LNCaP clone FGC (cell line): ENCODE measurements at regions not wholly inside any gene's neighbourhood (a gene's known extent, or its start where the extent isn't known, plus 50 kb on each side); places are given as distances from the start of the nearest gene placed in this dataset.

Experiments
- DNase-seq: peaks from one replicate; pipeline ENCODE4 v3.0.0-alpha.2; 2011; ENCODE audit warnings: low read depth
- H3K4me3 ChIP-seq: 2 replicates; pipeline ENCODE4 v1.5.1; 2011; ENCODE audit warnings: mild to moderate bottlenecking, low read depth, low read length, control low read depth
- TF ChIP-seq, protein P1 (sequence below): IDR thresholded peaks from 2 replicates; pipeline ENCODE4 v1.5.1; 2012; ENCODE audit warnings: mild to moderate bottlenecking; ENCODE audit not compliant: control insufficient read depth, insufficient read depth; ENCODE audit errors: extremely low read depth

DNA sequence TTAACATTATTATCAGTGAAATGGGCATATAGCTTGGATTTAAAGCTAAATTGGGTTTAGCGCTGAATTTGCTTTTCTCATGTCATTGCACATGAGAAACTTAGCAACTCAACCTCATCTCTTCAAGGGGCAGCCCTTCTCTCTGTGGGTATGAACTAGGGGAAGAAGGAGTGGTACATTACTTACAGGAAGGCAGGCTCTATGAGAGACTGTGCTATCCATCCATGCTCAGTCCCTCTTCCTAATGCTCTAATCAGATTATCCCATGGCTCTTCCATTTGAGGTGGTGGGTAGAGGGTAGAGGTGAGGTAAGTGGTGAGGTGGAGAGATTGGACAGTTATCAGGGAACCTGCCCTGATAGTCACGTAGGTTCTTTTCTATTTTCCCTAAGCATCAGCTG lies 343.7 kb upstream of the NOVA1 start:
- TF ChIP-seq, protein P1, sequence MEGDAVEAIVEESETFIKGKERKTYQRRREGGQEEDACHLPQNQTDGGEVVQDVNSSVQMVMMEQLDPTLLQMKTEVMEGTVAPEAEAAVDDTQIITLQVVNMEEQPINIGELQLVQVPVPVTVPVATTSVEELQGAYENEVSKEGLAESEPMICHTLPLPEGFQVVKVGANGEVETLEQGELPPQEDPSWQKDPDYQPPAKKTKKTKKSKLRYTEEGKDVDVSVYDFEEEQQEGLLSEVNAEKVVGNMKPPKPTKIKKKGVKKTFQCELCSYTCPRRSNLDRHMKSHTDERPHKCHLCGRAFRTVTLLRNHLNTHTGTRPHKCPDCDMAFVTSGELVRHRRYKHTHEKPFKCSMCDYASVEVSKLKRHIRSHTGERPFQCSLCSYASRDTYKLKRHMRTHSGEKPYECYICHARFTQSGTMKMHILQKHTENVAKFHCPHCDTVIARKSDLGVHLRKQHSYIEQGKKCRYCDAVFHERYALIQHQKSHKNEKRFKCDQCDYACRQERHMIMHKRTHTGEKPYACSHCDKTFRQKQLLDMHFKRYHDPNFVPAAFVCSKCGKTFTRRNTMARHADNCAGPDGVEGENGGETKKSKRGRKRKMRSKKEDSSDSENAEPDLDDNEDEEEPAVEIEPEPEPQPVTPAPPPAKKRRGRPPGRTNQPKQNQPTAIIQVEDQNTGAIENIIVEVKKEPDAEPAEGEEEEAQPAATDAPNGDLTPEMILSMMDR = no peak
- DNase-seq = no peak

DNA sequence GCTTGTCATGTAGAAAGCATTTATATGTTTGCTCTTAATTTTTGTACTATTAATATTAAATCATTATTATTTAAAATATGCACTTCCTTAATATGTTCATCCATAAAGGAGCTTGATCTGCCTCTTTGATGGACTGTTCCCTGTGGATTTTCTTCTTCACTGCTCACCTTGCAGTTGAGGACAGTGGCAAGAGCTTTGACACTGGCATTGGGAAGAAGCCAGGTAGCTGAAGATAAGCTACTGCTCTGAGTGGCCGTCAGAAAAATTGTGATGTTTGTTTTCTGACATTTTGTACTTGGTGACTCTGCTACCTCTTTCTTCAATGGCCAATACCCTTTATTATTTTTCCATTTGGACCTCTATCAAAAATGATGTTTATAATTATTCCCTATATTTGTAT lies 349.4 kb upstream of the NOVA1 start:
- H3K4me3 ChIP-seq = no peak overlapping the region
- DNase-seq = no peak
- TF ChIP-seq, protein P1 = no peak

More for the DNA sequence above, 343.7 kb upstream of the NOVA1 start:
- no peak overlapping the region for H3K4me3 ChIP-seq

DNA sequence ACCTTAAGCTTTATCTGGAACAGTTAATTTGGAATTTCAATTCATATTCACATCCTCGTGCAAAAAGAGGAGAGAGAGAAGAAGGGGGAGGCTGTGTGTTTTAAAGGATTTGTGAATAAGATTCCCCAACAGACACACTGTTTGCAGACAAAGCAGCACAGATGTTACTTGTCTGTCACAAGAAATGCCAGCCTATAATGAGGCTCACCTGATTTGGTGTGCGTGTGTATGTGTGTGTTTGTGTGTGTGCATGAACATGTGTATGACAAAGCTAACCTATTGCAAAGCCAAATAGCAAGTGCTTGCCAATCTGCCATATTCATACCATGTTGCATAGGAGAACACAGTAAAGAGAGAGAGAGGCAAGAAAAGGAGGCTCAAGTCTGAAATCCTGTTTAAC lies 361.6 kb upstream of the NOVA1 start:
- TF ChIP-seq, protein P1 = no peak
- H3K4me3 ChIP-seq = no peak overlapping the region
- DNase-seq = no peak

DNA sequence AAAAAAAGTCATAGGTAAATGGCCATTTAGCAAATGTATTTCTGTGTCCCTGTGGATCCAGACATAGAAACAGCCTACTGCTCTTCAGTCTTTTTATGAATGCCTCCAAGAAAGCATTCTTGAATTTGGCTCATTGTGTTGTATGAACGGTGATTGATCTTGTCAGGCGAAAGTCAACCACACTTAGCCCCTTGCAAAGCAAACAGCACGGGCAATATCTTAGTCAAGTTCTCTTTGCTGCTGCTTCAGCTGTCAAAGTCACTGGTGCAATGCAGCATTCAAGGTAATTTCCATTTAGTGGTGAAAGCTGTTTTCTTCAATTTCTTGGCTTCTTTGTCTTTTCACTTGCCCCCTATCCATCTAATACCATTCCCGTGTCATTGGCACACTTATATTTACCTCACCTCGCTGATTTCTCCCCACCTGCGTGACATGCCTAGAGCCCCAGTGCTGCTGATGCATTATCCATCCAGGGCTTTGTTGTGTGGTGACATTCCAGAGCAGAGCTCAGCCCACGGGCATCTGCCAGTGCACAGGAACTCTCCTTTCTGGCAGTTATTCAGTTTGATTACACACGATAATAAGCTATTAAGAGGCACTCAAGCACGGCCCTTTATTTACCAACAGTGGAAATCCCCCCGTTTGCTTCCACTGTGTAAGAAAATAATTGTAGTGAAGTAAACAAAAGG lies 362.3 kb upstream of the NOVA1 start:
- TF ChIP-seq, protein P1 = no peak
- no peak overlapping the region for H3K4me3 ChIP-seq
- DNase-seq = no peak

DNA sequence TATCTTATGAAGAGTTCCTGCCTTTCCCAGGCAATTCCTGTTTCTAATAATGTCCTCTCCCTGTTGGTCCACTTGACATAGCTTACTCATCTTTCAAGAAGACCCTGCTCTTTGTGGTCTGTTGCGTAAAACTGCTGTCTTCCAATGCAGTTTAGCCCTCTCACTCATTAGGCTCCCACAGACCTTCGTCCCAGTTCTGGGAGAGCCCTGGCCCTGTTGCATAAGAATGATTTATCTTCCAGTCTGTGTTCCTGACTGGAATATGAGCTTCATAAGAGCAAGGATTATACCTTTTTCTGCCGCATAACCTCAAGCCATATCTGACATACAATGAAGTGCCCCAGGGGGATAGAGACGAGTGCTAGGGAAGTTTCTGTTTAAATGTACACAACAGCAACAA lies 365.9 kb upstream of the NOVA1 start:
- TF ChIP-seq, protein P1 = no peak
- DNase-seq = no peak
- no peak overlapping the region for H3K4me3 ChIP-seq

DNA sequence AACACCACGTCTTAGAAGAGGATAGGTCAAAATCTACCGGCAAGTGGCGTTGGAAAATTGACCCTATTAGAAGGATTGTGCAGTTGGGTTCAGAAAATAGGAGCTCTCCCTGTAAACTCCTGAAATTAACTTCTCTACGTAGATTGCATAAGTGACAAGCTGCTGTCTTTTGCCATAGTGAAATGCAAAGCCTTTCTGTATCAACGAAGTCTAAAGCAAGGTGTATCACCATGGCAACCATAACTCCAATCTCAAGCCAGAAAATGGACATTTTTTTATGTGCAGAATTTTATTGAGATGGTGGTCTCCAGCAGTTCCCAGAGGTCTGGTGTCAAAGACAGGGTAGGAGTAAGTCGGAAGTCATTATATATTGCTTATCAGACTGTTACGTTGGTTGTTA lies 367.7 kb upstream of the NOVA1 start:
- no peak overlapping the region for H3K4me3 ChIP-seq
- TF ChIP-seq, protein P1 = no peak
- no peak for DNase-seq

DNA sequence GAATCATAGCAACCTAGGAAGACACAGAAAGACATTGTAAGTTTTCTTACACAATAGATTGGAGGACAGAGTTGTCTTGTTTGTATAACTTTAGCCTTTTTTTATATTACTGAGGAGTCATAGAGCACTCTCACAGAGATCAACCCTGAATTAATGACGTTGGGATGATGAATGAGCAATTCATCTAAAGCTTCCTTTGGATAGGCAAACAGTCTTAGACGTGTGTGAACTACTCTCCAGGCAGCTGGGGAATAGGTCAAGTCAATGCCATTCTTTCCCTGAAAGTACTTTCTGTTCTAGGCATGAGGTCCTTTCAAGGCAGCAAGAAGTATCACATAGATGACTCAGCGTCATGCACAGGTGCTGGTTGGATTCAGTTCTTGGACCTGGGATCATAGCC lies 369.1 kb upstream of the NOVA1 start:
- H3K4me3 ChIP-seq = no peak overlapping the region
- TF ChIP-seq, protein P1 = no peak
- DNase-seq = no peak
